C4-2B (cell line): ENCODE measurements at regions not wholly inside any gene's neighbourhood (a gene's known extent, or its start where the extent isn't known, plus 50 kb on each side); places are given as distances from the start of the nearest gene placed in this dataset.

Source experiments
- ZFX ChIP-seq: fragments of 450-650 bp; IDR thresholded peaks from 2 replicates; pipeline ENCODE4 v1.6.1; 2017
- TF ChIP-seq, protein P1 (sequence below): fragments of 450-650 bp; conservative IDR thresholded peaks from 2 replicates; pipeline ENCODE4 v1.5.1; 2017; ENCODE audit warnings: mild to moderate bottlenecking

GRCh38 chr2:195037045-195037444 is 620.0 kb upstream of the SLC39A10 start:
- TF ChIP-seq, protein P1, sequence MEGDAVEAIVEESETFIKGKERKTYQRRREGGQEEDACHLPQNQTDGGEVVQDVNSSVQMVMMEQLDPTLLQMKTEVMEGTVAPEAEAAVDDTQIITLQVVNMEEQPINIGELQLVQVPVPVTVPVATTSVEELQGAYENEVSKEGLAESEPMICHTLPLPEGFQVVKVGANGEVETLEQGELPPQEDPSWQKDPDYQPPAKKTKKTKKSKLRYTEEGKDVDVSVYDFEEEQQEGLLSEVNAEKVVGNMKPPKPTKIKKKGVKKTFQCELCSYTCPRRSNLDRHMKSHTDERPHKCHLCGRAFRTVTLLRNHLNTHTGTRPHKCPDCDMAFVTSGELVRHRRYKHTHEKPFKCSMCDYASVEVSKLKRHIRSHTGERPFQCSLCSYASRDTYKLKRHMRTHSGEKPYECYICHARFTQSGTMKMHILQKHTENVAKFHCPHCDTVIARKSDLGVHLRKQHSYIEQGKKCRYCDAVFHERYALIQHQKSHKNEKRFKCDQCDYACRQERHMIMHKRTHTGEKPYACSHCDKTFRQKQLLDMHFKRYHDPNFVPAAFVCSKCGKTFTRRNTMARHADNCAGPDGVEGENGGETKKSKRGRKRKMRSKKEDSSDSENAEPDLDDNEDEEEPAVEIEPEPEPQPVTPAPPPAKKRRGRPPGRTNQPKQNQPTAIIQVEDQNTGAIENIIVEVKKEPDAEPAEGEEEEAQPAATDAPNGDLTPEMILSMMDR: no peak
- TF ChIP-seq ZFX: no peak
